NCI-H526 (cell line): ENCODE measurements at regions not wholly inside any gene's neighbourhood (a gene's known extent, or its start where the extent isn't known, plus 50 kb on each side); places are given as distances from the start of the nearest gene placed in this dataset.

Experiments
- DNase-seq, 2 experiments: peaks; one replicate each; lab custom pipeline; 2025; lab: John Stamatoyannopoulos, UW

DNA sequence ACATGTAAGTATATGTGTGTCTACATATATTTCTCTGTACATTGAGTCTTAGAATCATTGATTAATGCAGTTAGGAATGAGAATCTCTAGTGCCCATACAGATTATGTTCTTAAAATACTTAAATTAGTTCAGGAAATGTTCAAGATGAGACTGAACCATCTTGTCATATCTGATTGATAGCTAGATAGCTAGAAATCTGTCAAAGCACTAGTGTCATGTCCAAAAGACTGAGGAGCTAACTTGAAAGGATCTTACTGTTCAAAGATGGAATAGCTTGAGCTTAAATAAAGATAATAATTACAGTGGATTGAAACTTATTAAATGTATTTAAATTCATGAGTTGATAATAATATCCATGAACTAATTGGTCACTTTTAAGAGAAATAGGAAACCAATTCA, 191.7 kb upstream of the TCF21 start:
- DNase-seq: no peak

DNA sequence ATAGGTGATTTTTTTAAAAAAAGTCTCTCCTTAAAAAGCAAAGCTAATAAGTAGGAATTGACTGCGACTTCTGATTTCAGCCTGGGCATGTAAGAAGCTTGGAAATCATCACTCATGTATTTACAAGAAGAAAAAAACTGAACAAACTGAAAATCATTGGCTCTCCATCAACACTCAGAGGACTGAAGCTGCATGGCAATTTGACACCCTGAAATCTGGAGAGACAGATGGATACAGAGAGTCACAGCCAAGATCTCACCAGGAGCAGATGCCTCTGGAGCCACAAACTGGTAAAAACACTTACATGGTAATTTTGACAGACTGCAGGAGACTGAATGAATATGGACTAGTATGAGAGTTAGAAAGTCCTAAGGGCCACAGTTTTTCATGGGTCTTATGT, 191.2 kb upstream of the TCF21 start:
- no peak for DNase-seq

DNA sequence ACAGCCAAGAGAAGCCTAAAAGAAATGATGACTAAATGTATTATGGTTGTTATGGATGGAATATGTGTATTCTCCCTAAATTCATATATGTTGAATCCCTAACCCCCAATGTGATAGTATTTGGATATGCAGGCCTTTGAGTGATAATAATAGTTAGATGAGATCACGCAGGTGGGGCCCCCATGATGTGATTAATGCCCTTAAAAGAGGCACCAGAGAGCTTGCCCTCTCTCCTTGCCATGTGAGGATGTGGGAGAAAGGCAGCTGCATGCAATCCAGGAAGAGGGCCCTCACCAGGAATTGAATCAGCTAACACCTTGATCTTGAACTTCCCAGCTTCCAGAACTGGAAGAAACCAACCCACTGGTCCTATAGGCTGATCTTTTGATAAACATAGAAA, 190.6 kb upstream of the TCF21 start:
- no peak for DNase-seq

DNA sequence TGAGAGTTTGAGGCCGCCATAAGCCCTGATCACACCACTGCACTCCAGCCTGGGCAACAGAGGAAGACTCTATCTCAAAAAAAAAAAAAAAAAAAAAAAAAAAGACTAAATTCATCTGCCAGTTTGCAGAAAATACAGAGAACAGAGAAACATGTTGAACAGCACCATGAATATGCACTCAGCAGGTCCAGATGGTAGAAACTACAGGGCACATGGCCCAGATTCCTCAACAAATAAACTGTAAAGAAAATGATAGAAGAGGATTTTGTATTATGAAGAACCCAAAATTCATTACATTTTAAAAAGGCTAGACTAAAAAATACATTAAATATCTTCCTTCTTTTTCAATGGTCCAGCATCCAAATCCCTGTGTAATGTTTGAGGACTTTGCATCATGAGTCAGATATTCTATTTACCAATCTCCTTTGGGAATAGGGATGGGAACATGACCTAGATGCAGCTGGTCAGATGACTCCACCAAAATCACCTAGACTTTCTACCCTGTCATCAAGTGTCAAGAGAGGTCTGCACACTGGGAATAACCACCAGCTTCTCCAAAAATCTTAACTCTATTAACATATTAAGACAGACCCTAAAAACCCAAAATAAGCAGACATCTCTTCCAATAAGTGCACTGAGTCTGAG, 189.1 kb upstream of the TCF21 start:
- no peak for DNase-seq

DNA sequence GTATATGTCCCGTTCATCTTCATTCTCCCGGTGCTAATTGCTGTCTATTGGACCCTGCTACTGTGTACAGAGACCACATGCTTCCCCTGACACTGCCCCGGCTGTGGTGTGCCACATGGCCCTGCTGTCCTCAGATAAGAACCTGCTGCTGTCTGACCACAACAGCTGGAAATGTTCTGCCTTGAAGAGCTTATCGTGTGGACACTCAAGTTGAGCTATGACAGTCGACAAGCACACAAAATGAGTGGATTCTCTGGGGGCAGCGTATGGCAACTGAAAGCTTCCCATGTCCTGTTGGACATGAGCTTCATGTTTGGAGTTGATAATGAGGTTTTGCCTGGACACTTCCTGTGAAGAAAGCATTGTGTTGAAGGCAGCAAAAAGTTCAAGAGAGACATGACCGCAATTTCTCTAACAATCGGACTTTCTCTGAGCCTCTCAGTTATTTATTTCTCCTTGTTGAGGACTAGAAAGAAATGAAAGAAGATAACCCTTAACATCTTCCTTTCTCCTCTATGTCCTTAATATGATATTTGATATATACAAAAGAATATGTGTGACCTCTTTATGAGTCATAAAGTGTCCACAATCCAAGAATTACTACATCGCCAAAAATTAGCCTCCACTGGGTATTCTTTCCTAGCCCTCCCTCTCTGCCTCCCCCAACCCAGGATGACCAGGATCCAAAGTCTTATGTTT, 187.1 kb upstream of the TCF21 start:
- no peak for DNase-seq

DNA sequence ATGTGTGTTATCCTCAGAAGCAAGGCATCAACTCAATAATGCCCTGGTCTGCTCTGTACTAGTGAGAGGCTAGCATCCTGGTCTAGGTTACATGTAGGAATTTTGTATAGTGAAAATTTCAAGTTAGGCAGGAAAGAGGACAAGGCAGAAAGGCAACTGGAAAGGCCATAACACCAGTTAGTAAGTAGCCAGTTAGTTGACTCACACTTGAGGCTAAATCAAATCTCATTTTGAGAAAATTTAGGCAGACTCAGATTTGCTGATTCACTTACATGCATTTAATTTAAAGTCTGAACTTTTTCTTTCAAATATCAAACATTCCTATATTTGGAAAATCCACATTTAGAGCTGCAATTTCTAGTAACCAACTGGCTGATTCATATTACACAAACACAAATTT, 184.5 kb upstream of the TCF21 start:
- DNase-seq: no peak

DNA sequence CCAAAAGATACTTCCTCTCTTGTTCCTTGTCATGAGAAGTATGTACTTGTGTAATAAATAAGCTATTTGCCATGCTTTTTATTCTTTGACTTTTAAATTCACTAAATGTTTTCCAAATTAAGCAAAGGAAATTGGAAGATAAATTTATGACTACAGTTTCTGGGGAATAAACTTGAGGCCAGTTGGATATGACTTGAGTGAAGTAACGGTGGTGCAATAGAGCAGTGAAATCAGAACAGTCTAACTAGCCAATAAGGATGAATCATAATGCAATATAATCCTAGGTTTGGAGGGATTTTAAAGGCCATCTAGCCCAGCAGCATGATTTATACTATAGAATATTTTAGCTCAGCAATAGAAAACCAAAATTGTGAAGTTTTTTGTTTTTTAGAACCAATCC, 183.8 kb upstream of the TCF21 start:
- DNase-seq: no peak

DNA sequence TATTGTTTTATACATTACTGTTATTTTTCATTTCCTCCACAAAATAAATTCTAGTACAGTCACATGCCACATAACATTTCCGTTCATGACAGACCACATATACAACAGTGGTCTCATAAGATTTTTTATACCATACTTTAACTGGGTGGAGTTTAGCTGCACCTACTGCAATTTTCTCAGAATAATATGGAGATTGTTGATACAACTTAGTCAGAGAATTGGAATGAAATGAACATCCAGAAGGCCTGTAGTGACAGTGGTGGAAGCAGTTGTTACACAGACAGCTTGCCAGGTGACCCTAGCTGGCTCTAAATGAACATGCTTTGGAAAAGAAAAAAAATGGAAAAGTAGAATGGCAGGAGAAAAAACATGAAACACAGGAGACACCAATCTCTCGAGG, 183.2 kb upstream of the TCF21 start:
- DNase-seq: no peak

DNA sequence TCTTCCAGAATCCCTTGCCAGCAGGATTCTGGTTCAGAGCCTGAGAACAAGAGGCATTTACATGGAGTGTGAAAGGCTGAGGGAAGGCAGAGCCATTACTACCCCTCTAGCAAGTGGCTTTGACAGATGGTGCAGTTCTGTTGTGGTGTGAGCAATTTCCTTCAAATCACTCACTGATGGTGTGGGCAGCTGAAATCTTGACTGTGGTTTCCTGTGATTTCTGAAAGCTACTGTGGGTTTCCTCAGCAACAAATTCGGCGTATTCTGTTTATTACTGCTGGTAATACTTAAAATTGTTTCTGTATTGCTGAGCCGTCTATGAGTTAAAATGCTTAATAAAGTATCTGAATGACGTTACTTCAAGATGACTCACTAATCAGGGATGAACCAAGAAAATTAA, 181.5 kb upstream of the TCF21 start:
- DNase-seq: no peak

DNA sequence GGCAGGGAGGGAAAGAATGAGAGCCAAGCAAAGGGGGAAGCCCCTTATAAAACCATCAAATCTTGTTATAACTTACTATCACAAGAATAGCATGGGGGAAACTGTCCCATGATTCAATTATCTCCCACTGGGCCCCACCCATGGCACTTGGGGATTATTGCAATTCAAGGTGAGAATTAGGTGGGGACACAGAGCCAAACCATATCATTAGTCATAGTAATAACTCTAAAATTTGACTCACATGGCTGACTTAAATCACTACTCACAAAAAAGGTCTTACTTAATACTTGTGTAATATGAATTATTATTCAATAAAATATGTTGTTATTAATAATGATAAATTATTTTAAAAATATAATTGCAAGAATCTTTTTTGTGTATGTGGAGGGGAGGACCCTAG, 178.1 kb upstream of the TCF21 start:
- no peak for DNase-seq

DNA sequence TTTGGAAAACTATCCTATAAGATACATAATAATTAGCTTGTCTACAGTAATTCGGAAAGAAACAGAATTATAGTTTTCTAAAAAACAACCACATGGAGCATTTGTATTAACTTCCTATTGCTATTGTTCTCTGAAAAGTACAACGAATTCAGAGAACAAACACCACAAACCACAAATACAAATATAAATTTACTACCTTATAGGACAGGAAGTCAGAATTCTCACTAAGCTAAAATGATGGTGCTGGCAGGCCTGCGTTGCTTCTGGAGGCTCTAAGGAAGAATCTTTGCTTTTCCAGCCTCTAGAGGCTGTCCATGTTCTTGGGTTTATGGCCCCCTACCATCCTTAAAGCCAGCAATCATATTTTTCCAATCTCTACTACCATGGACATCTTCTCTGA, 173.6 kb upstream of the TCF21 start:
- DNase-seq: no peak

DNA sequence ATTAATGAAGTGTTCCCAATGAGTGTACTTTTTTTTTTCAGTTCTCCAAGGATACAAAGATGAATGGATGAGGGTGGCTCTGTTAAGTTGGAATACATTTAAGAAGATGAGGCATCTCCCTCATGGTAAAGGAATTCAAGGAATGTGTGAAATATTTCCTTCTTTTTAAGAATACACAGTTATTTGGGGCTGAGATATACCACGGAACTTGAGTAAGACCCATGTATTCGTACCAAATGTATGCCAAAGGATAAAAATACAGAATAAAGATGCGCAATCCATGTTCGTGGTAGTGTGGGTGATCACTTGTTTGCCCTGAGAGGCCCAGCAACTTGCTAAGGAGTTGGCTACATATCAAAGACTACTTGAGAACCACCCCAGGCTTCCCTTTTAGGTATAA, 164.2 kb upstream of the TCF21 start:
- DNase-seq: no peak

DNA sequence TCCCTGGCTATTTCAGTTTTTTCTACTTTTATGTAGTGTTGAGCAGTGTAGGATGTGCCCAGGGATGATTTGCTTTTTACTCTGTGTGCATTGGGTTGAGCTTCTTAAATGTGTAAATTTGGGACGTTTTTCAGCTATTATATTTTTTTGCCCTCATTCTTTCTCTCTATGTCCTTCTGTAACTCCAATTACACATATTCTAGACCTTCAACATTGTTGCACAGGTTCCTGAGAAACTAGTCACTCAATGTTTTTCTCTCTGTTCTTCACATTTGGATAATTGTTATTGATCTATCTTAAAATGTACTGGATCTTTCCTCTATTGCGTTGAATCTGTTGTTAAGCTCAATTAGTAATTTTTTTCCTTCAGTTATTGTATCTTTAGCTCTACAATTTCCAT, 162.7 kb upstream of the TCF21 start:
- DNase-seq: no peak

DNA sequence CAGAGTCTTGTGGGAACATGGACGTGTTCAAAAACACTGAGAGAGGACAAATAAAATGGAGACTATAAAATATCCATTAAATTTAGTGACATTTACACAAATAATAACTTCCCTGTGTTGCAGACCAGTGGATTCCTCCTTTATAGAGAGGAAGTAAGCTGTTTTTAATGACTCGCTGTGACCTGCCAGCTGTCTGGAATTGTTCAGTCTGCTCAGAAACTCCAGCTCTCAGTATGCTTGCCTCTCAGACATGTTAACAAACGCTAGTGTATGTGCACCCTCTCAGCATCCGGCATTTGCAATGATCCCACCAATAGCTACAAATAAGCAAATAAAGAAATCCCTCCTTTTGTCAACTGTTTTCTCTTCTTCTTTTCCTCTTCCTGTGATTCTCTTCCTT, 158.0 kb upstream of the TCF21 start:
- DNase-seq: no peak

DNA sequence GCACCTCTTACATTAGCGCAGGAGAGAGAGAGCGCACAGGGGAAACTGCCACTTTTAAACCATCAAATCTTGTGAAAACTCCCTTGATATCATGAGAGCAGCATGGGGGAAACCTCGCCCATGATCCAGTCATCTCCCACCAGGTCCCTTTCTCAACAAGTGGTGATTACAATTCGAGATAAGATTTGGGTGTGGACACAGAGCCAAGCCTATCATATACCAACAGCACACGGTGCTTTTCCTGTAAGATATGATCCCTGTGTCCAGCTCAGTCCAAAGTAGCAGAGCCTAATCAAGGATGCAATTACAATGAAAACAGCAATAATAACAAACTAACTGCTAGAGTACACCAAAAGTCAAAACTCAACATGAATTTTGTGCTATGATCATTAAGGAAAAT, 148.7 kb upstream of the TCF21 start:
- DNase-seq: no peak

DNA sequence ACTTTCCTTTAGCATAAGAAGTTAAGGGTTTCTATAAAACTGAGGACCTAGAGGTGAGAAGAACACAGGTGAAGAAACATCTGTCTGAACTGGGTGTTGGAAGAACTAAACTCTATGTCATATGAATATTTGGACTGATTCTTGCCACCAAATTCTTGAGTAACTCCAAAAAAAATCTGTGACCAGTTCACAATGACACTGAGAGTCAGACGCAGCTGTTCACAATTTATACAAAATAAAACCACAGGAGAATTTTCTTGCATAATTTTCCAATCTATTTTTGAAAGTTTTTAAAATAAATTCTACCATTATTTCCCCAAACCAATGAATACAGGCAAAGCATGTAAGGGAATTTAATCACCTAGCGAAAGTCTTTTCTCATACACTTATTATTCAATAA, 148.1 kb upstream of the TCF21 start:
- DNase-seq: no peak

DNA sequence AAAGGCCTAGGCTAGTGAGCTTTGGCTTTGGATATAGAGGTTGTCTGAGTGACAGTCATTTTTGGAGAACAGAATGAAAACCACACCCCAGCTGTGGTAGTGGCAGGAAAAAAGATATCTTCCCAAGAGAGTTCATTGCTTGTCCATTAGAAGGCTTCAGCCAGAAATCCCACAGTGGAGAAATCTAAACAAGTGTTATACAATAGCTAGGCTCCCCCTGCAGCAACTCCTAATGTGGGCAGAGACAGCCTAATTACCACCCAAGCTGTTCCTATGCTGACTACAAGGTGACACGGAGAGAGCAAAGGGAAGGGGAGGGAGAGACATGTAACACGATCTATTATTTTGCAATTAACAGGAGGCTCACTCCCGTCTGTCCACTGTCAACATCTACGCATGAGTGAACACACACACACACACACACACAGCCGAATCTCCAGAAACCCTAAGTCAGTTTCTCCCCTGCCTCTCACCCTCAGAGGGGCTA, 147.5 kb upstream of the TCF21 start:
- peak in 1 of 2 experiments; percentile 48 for DNase-seq

DNA sequence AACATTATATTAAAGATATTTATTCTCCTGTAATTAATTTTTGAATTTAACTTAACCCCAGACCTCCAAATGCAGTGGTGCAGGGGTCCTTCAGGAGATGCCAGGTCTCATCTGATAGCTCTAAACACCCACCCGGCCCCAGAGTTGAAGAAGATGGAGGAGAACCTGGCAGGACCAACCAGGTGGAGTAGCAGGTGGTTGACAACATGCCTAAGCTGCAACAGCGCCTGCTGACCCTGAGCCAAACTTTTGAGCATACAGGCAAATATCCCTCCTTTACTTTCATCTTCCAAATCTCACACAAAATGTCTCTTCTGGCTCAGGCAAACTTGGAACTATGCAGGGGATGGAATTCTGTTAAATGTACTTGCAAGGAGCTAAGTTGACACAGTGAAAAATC, 145.3 kb upstream of the TCF21 start:
- no peak for DNase-seq

DNA sequence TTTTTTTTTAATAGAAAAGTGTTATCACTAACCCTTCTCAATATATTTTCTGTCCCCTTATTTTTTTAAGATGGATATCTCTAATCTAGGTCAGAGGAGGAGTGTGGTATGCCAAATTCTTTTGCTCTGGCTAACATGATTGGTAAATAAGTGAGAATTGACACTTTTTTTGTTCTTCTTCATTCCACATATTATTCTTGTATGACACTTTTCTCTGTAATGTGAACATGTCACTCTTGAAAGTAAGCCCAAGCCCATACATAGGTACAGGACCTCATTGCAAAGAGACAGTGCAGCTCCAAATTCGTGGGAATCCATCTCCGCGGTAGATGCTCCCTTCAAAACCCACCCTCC, 142.5 kb upstream of the TCF21 start:
- no peak for DNase-seq

DNA sequence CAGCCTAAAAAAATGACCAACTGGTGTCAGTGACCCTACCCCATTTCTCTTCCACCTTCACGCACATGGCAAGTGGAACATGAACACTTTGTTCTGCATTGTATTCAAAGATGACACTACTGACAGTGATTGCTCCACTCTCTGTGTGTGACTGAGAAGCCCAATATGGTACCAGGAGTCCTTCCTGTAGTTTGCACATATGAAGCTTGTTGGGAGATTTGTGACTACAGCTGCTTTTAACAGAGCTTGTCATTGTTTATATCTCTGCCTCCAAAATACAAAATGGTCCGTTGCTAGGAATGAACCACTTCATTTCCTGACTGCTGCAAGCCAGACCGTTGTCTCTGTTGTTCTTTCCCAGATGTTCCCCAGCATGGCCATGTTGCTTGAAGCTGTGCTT, 140.3 kb upstream of the TCF21 start:
- no peak for DNase-seq

DNA sequence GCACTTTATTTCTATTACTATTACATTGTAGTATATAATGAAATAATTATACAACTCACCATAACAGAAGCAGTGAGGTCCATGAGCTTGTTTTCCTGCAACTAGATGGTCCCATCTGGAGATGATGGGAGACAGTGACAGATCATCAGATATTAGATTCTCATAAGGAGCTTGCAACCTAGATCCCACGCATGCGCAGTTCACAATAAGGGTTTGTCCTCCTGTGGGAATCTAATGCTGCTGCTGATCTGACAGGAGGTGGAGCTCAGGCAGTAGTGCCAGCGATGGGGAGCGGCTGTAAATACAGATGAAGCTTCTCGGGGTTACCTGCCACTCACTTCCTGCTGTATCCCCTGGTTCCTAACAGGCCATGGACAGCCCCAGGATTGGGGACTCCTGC, 139.5 kb upstream of the TCF21 start:
- no peak for DNase-seq

DNA sequence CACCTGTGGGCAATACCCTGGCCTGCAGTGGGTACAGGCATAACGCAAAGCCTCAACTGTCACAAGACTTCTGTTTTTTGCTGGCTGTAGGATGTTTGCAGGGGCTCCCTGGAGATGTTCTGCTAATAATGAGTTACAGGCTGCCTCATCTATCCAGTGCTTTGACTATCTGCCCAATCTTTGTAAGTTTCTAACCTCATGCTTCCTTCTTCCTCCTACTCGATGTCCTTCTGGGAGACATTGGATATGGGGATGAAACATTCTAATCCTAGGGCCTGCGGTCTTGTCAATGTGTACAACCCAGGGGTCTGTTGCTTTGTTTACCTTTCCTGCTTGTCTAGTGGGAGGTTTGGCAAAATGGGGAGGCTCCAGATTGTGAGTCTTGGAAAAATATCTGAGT, 136.8 kb upstream of the TCF21 start:
- no peak for DNase-seq

DNA sequence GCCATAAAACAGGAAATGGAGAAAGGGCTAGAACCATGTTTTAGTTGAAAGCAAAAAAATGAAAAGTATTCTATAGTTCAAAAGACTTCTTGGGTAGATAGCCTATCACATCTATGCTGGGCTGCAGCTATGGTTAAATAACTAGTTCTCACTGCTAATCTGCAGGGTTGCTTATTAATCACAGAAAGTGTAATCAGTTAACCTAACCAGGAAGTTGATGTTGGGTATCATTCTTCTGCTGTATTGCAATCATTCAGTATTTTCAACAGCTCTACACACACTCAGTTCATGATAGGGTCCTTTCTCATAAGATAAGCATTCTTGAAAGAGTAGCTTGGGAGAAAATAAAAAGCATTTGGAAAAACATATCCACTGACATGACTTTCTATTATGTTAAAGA, 135.2 kb upstream of the TCF21 start:
- DNase-seq: no peak

DNA sequence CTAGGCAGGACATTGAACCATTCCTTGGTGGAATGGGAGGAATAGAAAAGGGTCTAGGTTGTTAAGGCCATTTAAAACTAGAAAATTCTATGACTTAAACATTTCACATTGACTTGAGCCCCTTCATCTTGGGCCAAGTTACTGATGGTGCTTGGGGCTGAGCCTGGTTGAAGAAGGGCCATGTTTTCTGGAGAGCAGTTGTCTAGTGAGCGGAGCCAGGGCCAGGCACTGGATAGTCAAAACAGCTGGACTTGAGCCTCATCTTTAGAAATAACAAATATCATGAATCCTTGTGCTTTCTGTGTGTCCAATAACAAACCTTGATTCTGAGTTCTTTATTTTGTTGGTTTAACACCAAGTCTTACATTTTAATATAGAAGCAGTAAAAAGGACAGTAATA, 134.6 kb upstream of the TCF21 start:
- DNase-seq: no peak
